Stimulated activated CD8-positive, alpha-beta memory T cell treated with anti-CD3 and anti-CD28 coated beads, Interleukin-12 subunit alpha, Interleukin-12 subunit beta, amount 100 ng/mL, for 1 hour (primary cell): ENCODE measurements at regions not wholly inside any gene's neighbourhood (a gene's known extent, or its start where the extent isn't known, plus 50 kb on each side); places are given as distances from the start of the nearest gene placed in this dataset.

ENCODE experiments used
- DNase-seq: peaks from one replicate; pipeline ENCODE4 v3.0.0-alpha.2; 2020; ENCODE audit warnings: low read depth

DNA sequence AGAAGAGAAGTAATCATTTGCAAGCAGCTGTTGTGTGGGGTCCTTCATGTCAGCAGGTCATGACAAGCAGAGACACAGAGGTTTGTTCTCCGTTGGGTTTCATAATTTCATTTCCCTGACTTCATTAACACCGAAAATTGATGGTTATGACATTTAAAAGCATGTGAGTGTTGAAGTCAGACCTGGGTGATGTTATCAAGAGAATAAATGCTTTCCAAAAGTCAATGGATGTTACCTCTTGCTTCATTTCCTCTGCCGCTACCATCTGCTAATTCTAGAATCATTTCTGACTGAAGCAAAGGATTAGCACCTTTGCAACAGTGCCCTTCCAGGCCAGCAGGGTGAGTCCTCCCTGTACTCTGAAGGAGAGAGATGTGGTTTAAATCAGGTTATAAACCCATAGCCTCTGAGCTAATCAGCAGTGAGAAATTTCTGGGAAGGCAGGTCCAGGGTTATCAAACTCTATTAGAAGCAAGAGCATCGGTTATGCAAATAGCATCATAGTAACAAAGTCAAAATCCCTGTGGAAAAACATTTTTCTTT is 446.2 kb downstream of the PIK3C3 start:
- no peak for DNase-seq

DNA sequence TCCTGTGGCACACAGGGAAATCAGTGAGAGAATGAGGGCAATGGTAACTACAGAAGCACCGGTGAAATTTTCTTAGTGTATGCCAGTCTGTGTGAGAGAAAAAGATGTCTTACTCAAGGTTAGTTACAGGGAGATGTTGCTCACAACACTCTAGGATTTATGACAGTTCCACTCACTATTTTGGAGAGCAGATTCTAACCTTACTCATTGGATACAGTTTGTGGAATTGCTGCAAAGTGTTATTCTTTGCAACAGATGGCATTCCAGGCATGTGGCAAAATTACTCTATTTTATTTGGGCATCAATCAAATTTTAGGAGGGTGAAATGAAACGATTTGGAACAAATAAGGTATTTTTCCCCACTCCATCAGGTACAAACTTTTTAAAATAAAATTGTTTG is 449.1 kb downstream of the PIK3C3 start:
- DNase-seq = no peak

DNA sequence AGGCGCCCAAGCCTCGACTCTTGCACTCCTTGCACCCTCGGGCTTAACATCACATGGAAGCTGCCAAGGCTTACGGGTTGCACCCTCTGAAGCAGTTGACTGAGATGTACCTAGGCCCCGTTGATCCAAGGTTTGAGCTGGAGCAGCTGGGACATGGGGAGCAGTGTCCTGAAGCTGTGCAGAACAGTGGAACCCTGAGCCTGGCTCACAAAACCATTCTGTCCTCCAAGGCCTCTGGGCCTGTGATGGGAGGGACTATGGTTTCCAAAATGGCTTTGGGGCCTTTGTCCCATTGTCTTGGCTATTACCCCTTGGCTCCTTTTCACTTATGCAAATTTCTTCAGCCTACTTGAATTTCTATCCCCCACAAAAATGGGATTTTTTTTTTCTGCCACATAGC is 454.0 kb downstream of the PIK3C3 start:
- no peak for DNase-seq

DNA sequence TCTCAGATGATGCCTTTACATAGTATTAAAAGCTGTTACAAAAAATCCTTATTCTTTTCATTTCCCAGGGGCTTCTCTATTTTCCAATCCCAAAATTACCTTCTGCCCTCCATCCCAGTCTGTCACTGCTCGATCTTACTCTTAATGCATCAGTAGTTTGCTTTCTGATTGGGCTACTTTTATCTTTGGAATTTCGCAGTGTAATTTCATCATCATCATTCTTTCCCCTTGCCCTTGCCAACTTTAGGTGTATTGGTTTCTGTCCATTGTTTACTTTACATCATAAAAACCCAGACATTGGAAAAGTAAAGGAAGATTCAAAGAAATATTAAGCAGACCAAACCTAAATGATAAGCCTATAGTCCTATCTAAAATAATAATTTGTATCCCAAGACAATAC is 457.2 kb downstream of the PIK3C3 start:
- DNase-seq = no peak

DNA sequence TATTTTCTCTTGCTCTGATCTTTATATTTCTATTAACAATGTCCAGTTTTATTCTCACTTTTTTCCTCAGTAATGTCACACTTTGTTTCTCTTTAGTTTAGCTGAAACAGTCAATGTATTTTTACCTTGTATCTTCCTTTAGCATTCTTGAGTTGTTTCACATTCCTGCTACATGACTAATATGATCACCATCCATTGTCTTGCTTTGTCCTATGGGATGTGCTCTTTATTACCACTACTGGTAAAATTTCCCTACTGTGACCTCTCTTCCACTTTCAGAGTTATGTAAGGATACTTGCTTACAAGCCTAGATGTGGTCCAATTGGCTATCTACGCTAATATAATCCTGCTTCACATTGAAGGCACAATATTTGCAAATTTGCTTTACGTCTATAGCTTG is 457.9 kb downstream of the PIK3C3 start:
- no peak for DNase-seq

DNA sequence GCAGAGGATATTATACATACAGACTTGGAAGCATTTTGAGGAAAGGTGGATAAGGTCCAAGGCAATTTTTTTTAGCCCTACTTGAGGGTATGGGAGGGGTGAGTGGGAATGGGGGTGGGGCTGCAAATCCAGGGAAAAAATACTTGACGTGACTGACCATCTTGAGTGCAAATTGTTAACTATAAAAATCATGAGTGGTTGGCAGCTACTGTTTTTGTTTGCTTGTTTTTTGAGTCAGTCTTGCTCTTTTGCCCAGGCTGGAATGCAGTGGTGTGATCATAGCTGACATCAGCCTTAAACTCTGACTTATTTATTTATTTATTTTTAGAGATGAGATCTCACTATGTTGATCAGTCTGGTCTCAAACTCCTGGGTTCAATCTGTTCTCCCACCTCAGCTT is 458.8 kb downstream of the PIK3C3 start:
- DNase-seq = no peak

DNA sequence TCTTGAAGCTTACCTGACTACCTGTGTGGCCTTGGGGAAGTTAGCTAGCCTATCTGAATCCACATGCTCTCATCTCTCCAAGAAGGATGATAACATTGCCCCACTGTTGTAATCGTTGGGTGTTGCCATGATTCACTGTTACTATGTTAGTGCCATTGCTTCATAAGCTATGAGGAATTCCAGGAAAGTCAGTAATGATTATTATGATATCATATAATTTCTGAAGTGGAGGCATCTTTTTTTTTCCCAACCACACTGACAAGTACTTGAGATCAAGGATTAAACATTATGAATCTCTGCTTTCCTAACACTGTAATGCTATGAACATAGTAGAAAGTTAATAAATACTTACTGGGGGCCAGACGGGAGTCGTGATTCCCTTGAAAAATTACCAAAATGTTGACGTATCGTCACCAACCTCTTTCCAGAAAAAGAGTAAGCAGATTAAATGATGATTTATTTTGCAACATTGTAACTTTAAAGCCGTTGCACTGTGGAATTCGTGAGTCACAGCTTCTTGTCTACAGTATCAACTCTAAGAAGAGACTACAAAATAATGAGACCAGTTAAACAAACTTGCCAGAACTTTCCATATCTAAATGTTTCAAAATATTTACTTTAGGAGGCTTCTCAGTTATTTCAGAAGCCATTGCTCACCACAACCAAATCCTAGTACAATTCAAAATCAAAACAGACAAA is 459.9 kb downstream of the PIK3C3 start:
- no peak for DNase-seq

DNA sequence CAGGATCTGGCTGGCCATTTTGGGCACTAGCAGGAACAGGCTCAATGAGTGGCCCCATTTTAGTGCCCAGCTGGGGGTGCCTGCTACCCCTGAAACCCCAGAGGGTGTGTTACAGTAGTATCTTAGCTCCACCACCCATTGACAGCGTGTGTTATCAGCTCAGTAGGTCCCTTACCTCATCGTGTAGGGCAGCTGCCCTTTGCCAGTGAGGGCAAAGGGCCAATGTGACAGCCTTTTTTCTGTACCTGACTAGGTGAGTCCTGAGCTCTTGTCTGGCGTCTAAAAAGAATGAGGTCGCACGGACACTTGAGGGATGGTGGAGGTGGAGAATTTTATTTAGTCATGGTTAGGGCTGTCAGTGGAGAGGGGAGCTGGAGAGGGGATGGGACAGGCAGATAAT is 462.2 kb downstream of the PIK3C3 start:
- no peak for DNase-seq

DNA sequence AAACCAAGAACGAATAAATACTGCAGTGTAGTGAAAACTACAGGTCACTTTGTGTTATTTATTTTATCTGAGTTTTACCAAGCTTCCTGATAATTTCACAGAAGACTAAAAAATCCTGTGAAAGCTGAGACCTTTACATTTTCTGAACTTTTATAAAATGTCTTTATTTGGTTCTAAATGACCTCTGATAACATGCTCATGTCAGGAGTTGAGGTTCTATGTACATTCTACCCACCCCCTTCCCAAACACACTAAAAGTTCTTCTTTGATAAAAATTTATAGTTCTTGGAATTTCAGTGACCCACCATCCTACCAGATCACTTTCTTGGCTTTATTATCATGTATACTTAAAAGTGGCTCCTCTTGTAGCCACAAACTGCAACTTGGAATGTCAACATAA is 463.1 kb downstream of the PIK3C3 start:
- DNase-seq = no peak

DNA sequence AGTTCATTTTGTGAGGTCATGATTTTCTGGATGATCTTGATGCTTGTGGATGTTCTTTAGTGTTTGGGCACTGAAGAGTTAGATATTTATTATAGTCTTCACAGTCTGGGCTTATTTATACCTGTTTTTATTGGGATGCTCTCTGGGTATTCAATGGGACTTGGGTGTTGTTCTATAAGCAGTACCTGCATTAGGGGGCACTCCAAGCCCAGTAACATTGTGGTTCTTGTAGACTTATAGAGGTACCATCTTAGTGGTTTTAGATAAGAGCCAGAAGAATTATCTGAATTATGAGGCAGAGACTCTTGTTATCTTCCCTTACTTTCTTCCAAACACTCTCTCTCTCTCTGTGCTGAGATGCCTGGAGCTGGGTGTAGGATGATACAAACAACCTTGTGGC is 470.0 kb downstream of the PIK3C3 start:
- no peak for DNase-seq

DNA sequence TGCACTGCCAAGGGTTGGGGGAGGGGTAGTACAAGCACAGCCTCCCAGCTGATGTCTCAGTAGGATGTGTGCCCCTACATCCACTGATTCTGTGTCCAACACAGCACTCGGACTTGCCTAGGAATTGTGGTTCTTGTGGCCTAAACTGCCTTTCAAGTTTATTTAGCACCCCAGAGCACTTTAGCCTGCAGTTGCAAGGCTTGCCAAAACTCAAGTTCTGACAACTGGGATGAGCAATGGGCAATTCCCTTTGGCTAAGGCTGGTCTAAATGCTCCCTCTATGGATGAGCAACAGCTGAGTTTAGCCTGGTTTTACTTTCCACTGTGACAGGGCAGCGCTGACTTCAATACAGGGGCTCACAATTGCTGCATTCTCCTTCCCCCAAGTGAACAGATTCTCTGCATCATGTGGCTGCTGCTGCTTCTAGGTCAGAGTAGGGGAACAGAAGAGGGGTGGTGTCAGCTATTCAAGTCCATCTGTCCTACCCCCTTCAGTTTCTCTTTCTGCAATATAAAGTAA is 471.5 kb downstream of the PIK3C3 start:
- no peak for DNase-seq

DNA sequence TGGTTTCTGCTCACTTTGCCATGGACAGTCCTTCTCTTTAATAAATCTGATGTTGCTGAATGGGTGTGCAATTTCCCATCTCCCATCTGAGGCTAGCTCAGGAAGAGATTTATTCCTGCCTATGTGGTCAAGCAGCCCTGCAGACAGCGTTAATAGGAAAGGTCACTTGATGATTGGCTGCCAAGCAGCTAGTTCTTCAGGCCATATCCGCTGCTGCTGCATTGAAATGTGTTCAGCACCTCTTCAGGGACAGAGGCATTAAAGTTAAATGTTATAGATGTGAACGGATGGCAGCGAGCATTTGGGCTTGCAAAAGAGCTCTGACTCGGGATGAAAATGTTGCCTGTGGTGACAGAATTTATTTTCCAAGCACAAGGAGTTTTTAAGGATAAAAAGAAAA is 474.2 kb downstream of the PIK3C3 start:
- DNase-seq = no peak

DNA sequence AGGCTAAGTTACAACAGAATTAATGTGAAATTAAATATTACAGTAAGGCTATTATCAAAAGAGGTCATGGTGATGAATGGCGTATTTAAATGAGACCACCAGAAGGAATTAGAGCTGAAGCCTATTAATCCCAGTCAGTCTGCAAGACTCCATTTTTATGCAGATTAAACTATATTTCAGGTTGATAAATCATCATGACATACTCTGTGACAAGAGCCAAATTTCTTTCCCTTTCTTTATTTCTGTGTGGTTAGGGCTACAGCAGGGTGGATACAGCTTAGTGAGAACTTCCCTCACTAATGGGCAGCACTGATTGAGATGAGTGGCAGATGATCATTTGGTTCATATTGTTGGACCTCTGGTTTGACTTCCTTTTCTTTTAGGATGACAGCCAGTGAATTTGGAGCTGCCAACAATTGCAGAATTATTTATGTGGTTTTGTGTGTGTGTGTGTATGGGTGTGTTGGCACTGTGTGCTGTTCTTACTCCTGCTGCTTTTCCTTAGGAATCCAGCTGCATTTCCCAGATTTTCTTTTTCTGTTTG is 481.3 kb downstream of the PIK3C3 start:
- no peak for DNase-seq

DNA sequence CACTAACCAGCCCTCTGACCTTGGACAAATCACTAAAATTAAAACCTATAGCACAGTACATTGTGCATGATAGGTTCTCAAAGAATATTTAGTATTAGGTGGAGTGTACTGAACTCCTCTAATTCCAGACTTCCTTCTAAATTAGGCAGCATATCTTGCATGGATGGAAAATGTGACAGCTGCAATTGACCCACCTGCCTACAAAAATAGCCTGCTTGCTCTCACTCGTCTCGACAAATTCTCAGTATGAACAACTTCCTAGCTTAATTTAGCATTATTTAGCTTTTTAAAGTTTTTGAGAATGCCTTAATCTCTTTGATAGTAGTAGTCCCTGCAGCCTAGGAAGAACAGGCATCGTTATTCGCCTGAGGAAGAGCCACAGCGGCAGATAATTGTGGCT is 482.0 kb downstream of the PIK3C3 start:
- no peak for DNase-seq

DNA sequence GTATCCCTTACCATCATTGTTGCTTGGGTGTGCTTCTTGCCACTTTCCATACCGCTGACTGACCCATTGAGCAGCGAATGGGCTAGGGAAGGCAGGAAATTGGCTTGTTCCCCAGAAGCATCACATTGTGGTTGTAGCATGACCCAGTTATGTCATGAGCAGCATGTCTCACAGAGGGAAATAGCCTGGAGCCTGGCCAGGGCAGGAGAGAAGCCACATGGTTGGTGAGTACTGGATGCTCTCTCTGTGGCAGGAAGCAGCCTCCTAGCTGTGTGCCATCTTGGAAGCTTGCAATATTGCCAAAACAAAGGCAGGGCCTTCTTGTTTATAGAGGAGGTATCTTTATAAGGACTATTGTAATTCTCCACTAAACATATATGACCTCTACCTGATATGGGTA is 482.6 kb downstream of the PIK3C3 start:
- no peak for DNase-seq

DNA sequence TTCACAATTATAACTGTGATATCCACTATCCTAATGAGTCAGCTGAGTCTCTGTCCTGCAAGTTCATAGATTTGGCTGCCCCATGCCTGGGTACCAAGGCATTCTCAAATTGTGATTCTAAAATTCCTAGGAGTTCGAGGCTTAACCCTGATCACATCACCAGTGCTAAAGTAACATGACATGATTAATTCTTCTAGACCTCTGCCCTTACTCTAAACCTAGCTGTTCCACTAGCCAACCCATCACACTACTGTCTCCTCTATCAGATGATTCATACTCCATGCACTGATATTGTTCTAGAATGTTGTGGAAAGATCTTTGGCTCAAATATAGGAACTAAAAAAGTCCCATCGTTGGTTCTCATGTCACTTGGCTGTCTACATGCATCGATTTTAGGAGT is 487.6 kb downstream of the PIK3C3 start:
- DNase-seq = no peak

DNA sequence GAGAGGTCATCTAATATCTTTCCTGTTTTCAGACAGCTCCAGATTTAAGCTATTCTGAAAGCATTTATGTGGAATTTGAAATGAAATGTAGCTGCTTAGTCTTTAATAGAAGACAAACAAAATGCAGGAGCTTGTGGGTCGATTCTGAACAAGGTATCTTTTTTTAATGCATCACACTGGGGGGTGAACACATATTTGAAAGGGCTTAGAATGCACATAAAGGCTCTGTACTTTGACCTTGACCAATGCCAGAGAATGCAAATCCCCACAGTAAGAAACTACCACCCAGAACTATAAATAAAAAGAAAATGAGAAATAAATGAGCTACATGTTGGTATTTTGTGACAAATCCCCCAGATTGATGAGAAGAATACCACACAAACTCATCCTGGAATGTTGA is 489.3 kb downstream of the PIK3C3 start:
- DNase-seq = no peak

DNA sequence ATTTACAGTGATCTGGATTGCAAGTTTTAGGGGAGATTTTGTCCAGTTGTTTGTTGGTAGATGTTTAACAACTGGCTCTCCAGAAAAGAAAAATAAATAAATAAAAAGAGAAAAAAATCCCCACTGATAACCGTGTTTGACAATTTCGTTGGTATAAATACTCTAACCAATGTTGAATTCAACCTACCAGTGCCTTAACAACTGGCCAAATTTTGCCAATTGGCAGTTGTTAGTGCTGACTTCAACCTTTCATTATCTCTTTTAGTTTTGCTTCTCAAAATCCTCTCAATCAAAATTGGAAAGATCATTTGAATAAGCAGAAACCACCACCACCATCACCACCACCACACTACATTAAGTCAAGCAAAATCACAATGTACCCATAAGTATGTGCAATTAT is 490.3 kb downstream of the PIK3C3 start:
- no peak for DNase-seq

DNA sequence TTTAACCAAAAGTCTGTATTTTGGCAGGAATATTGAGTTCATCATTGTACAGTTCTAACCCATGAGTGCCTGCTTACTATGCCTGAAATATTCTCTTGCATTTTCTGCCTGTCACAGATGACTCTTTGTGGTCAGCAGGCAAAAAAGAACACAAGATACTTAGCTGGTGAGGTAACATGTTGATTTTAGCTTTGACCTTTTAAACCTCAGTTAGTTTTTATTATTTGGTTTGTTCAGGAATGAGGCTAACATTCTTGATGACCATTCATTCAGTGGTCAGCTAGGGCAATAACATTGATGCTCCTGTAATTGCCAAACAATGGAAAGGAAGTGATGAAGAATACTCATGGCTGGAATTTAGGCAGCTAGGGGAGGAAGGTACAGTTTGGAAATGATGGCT is 491.2 kb downstream of the PIK3C3 start:
- DNase-seq = no peak

DNA sequence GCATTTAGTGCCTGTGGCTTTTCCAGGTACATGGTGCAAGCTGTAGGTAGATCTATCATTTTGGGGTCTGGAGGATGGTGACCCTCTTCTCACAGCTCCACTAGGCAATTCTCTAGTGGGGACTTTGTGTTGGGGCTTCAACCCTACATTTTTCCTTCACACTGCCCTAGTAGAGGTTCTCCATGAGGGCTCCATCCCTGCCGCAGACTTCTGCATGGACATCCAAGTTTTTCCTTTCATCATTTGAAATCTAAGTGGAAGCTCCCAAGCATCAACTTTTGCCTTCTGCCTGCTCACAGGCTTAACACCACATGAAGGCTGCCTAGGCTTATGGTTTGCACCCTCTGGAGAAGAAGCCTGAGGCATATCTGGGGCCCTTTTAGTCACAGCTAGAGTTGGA is 492.7 kb downstream of the PIK3C3 start:
- no peak for DNase-seq

DNA sequence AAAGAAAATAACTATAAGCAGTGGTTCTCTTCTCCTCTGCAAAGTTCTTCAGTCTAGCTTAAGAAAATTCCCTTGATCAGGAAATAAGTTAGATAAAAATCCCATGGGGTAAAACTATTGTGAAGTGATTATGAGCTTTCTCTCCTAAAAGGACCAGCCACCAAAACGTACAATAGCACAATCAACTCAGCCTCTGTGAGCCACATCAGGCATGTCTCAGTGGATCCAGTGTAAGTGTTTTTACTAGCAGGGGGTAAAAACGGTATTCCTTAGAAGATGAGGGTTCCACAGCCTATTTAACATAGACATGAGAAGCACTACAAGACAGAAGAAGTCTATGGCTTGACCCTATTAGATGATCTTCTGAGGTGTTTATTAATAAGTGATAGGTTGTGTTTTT is 503.2 kb downstream of the PIK3C3 start:
- no peak for DNase-seq

DNA sequence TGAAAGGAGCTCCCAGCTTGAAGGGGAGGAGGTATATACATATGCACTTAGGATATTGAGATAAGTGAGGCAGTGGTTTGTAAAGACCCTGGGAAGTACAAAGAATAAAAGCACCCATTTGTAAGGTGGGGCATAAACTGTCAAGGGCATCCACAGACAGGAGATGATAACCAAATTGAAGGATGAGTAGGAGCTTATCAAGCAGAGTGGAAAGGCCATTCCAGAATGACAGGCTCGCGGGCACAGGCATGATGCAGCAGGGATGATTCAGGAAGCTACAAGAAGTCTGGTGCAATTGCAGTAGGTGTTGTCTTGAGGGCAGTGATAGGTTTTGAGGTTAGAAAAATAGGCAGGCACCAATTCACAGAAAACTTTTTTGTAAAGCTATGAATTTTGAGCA is 504.8 kb downstream of the PIK3C3 start:
- DNase-seq = no peak

DNA sequence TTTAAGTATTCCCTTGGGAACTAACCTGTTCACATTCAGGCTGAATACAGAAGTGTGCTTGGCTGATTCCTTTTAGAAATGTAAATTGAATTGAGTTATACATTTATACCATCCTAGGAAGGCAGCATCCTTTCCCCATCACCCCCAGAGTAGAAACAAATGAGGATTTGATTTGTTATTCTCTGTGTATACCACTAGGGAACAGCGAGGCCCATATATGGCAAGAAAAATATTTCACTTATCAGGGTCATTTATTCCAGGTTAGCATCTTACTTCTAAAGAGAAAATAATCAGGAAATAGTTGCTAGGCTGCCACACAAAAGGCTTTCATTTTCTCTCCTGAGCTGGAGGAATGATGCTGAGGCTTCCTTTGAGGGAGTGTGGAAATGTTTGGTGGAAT is 516.9 kb downstream of the PIK3C3 start:
- DNase-seq = no peak

DNA sequence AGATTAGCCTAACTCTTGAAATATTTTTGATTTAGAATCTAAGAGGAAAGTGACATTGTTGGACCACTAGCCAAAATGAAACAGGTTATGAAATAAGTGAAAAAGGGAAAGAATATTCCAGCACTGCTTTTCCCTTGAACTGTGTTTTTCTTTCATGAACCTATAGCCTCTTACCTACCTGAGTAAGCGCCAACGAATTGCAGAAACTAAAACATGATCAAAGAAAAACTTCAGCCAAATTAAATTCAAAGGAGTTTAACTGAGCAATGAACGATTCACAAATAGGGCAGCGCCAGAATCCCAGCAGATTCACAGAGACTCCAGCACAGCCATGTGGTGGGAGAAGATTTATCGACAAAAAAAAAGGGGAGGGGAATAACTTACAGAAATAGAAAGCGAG is 518.6 kb downstream of the PIK3C3 start:
- no peak for DNase-seq
